ENCODE measurements at regions not wholly inside any gene's neighbourhood (a gene's known extent, or its start where the extent isn't known, plus 50 kb on each side); places are given as distances from the start of the nearest gene placed in this dataset.

- Histone ChIP-seq H3K9me2 (replicated peaks; ENCODE audit: insufficient read depth) (no peaks in the 10 kb centered on the region), H2AFZ (no peak overlapping the region), H4K20me1 (ENCODE audit: insufficient read depth, poor library complexity, severe bottlenecking) (no peaks in the 10 kb centered on the region), H3K36me3 (replicated peaks; ENCODE audit: insufficient read depth, low read depth) (no peaks in the 10 kb centered on the region), H3K79me2 (no peaks in the 10 kb centered on the region), H3K4me2 (no peak overlapping the region), H3K9me3 (ENCODE audit: low read depth) (no peaks in the 10 kb centered on the region), H3K27ac (no peak overlapping the region), H3K27me3 (no peaks in the 10 kb centered on the region), H3K4me1 (ENCODE audit: insufficient read depth) (no peaks in the 10 kb centered on the region), H3K4me3 (no peak overlapping the region)
- no peak for DNase-seq (ENCODE audit: low spot score)
- 86% methylated on average over 4 of the region's 4 CpGs for WGBS (ENCODE audit: low lambda C conversion rate, missing lambda C conversion rate)
- TF ChIP-seq CTCF (IDR thresholded peaks at IDR 0.05; ENCODE audit: poor library complexity) (no peak), EZH2 (IDR thresholded peaks at IDR 0.05; ENCODE audit: borderline replicate concordance) (no peak), EZH2phosphoT487 (IDR thresholded peaks at IDR 0.05; ENCODE audit: low read depth, severe bottlenecking, unreplicated experiment) (no peak)
These were observed 1064.6 kb upstream of the CHAC2 start for GRCh38 chr2:52703004-52703403.

GRCh38 chr2:52698408-52698807 is 1069.2 kb upstream of the CHAC2 start:
- WGBS (ENCODE audit: low lambda C conversion rate, missing lambda C conversion rate) = 88% methylated on average over 3 of the region's 3 CpGs
- no peak overlapping the region for H2AFZ ChIP-seq

GRCh38 chr2:52697690-52698089 is 1069.9 kb upstream of the CHAC2 start:
- Histone ChIP-seq H3K27ac (no peak overlapping the region), H3K9me2 (replicated peaks; ENCODE audit: insufficient read depth) (no peaks in the 10 kb centered on the region), H3K27me3 (no peaks in the 10 kb centered on the region)

More at GRCh38 chr2:52698408-52698807, 1069.2 kb upstream of the CHAC2 start:
- H3K36me3 ChIP-seq (replicated peaks; ENCODE audit: insufficient read depth, low read depth) = no peaks in the 10 kb centered on the region
- H3K9me2 ChIP-seq (replicated peaks; ENCODE audit: insufficient read depth) = no peaks in the 10 kb centered on the region
- H3K27me3 ChIP-seq = no peaks in the 10 kb centered on the region
- no peak for TF ChIP-seq CTCF (IDR thresholded peaks at IDR 0.05; ENCODE audit: poor library complexity)
- TF ChIP-seq EZH2 (IDR thresholded peaks at IDR 0.05; ENCODE audit: borderline replicate concordance) = no peak
- TF ChIP-seq EZH2phosphoT487 (IDR thresholded peaks at IDR 0.05; ENCODE audit: low read depth, severe bottlenecking, unreplicated experiment) = no peak
- H3K4me2 ChIP-seq = no peak overlapping the region
- no peaks in the 10 kb centered on the region for H4K20me1 ChIP-seq (ENCODE audit: insufficient read depth, poor library complexity, severe bottlenecking)
- no peak overlapping the region for H3K27ac ChIP-seq
- H3K4me1 ChIP-seq (ENCODE audit: insufficient read depth) = no peaks in the 10 kb centered on the region
- DNase-seq (ENCODE audit: low spot score) = no peak
- no peaks in the 10 kb centered on the region for H3K79me2 ChIP-seq
- H3K9me3 ChIP-seq (ENCODE audit: low read depth) = no peaks in the 10 kb centered on the region
- H3K4me3 ChIP-seq = no peak overlapping the region

More at GRCh38 chr2:52697690-52698089, 1069.9 kb upstream of the CHAC2 start:
- no peaks in the 10 kb centered on the region for H3K9me3 ChIP-seq (ENCODE audit: low read depth)
- no peaks in the 10 kb centered on the region for H4K20me1 ChIP-seq (ENCODE audit: insufficient read depth, poor library complexity, severe bottlenecking)
- H3K4me2 ChIP-seq = no peak overlapping the region
- H3K79me2 ChIP-seq = no peaks in the 10 kb centered on the region
- no peak overlapping the region for H2AFZ ChIP-seq
- no peaks in the 10 kb centered on the region for H3K4me1 ChIP-seq (ENCODE audit: insufficient read depth)
- TF ChIP-seq EZH2phosphoT487 (IDR thresholded peaks at IDR 0.05; ENCODE audit: low read depth, severe bottlenecking, unreplicated experiment) (no peak), EZH2 (IDR thresholded peaks at IDR 0.05; ENCODE audit: borderline replicate concordance) (no peak), CTCF (IDR thresholded peaks at IDR 0.05; ENCODE audit: poor library complexity) (no peak)
- 92% methylated on average over 4 of the region's 4 CpGs for WGBS (ENCODE audit: low lambda C conversion rate, missing lambda C conversion rate)
- H3K36me3 ChIP-seq (replicated peaks; ENCODE audit: insufficient read depth, low read depth) = no peaks in the 10 kb centered on the region
- DNase-seq (ENCODE audit: low spot score) = no peak
- H3K4me3 ChIP-seq = no peak overlapping the region
